H1 (cell line): ENCODE measurements at regions not wholly inside any gene's neighbourhood (a gene's known extent, or its start where the extent isn't known, plus 50 kb on each side); places are given as distances from the start of the nearest gene placed in this dataset.

Source experiments
- CTCF ChIA-PET: fragments of 300-600 bp; sonication (Branson Sonifier 250); formaldehyde crosslinking; loops from one replicate; lab custom pipeline; 2021; ENCODE audit not compliant: partially characterized antibody; lab: Charles Lee
- POLR2A ChIA-PET: fragments of 300-600 bp; sonication (Branson Sonifier 250); formaldehyde crosslinking; loops from one replicate; lab custom pipeline; 2021; ENCODE audit warnings: inconsistent platforms; ENCODE audit not compliant: partially characterized antibody; lab: Charles Lee
- DNase-seq, 2 experiments: peaks; one replicate each; pipeline versions ENCODE4 v3.0.0 to v3.0.0-alpha.2; 2010 to 2022; ENCODE audit warnings: low spot score in 2 of 2, low read depth in 1 of 2, mixed read lengths in 1 of 2
- FAIRE-seq: peaks from 2 replicates; lab custom pipeline; 2011; peaks lifted over from hg19 to GRCh38; lab: Jason Lieb, UNC
- H2AFZ ChIP-seq: 2 replicates; pipeline ENCODE4 v1.8.1; 2012; ENCODE audit warnings: low read length, inconsistent platforms
- H2AK5ac ChIP-seq: 2 replicates; pipeline ENCODE4 v1.6.1; 2013; ENCODE audit warnings: low read depth, low read length
- H2BK120ac ChIP-seq: replicated peaks from 2 replicates; pipeline ENCODE3; 2013; ENCODE audit warnings: low read depth, low read length, inconsistent platforms
- H2BK12ac ChIP-seq: 2 replicates; pipeline ENCODE4 v1.6.1; 2013; ENCODE audit warnings: low read depth, low read length
- H2BK15ac ChIP-seq: 2 replicates; pipeline ENCODE4 v1.6.1; 2013; ENCODE audit warnings: low read length
- H2BK20ac ChIP-seq: 2 replicates; pipeline ENCODE4 v1.6.1; 2013; ENCODE audit warnings: low read length
- H2BK5ac ChIP-seq: 2 replicates; pipeline ENCODE4 v1.6.1; 2013; ENCODE audit warnings: low read depth, low read length
- H3K14ac ChIP-seq: 2 replicates; pipeline ENCODE4 v1.6.1; 2013; ENCODE audit warnings: inconsistent platforms; ENCODE audit not compliant: insufficient read length
- H3K18ac ChIP-seq: 2 replicates; pipeline ENCODE4 v1.6.1; 2013; ENCODE audit warnings: low read length; ENCODE audit errors: extremely low read depth
- H3K23ac ChIP-seq: 2 replicates; pipeline ENCODE4 v1.6.1; 2013; ENCODE audit warnings: inconsistent platforms; ENCODE audit not compliant: insufficient read length
- H3K23me2 ChIP-seq: 2 replicates; pipeline ENCODE4 v1.6.1; 2013; ENCODE audit warnings: low read depth, low read length
- H3K27ac ChIP-seq: 2 replicates; pipeline ENCODE4 v1.6.1; 2011; ENCODE audit warnings: low read depth, low read length, inconsistent platforms
- H3K27me3 ChIP-seq, 4 experiments: replicated peaks in 1 of 4; 1 replicate in 1 of 4; 2 replicates in 3 of 4; pipeline versions ENCODE4 v1.6.1 to v1.8.1; 2011 to 2013; ENCODE audit warnings: low read length in 3 of 4, mild to moderate bottlenecking in 3 of 4, inconsistent platforms in 2 of 4, mixed read lengths in 2 of 4, moderate library complexity in 1 of 4; ENCODE audit not compliant: control insufficient read depth in 3 of 4, insufficient read depth in 3 of 4; ENCODE audit errors: extremely low read depth in 1 of 4
- H3K36me3 ChIP-seq, 4 experiments: 2 replicates each; pipeline versions ENCODE4 v1.6.1 to v1.8.1; 2011 to 2013; ENCODE audit warnings: mild to moderate bottlenecking in 4 of 4, low read length in 3 of 4, moderate library complexity in 2 of 4, control low read depth in 1 of 4, inconsistent platforms in 1 of 4; ENCODE audit not compliant: insufficient read depth in 4 of 4, control insufficient read depth in 2 of 4
- H3K4ac ChIP-seq: replicated peaks from 2 replicates; pipeline ENCODE3; 2013; ENCODE audit warnings: low read length, low read depth, mixed read lengths, inconsistent platforms; ENCODE audit not compliant: insufficient read length
- H3K4me1 ChIP-seq, 4 experiments: replicated peaks in 1 of 4; 1 replicate in 1 of 4; 2 replicates in 3 of 4; pipeline versions ENCODE4 v1.6.1 to v1.8.1; 2011 to 2013; ENCODE audit warnings: low read length in 3 of 4, inconsistent platforms in 2 of 4, mixed read lengths in 1 of 4; ENCODE audit not compliant: insufficient read depth in 4 of 4, control insufficient read depth in 3 of 4
- H3K4me2 ChIP-seq, 2 experiments: 2 replicates each; pipeline versions ENCODE4 v1.6.1 to v1.8.1; 2011 to 2013; ENCODE audit warnings: low read depth in 2 of 2, low read length in 2 of 2, control low read depth in 1 of 2, inconsistent platforms in 1 of 2, mild to moderate bottlenecking in 1 of 2; ENCODE audit not compliant: insufficient read depth in 1 of 2
- H3K4me3 ChIP-seq, 4 experiments: fragments of 200-600, 300-600 bp in 1 of 4; sonication (generic), shearing (Covaris generic), sonication (Bioruptor Twin) in 1 of 4; 2 replicates each; pipeline versions ENCODE4 v1.5.1 to v1.8.1; 2011 to 2016; ENCODE audit warnings: low read length in 4 of 4, low read depth in 3 of 4, control low read depth in 2 of 4, inconsistent platforms in 2 of 4, mild to moderate bottlenecking in 2 of 4, mixed read lengths in 1 of 4, moderate library complexity in 1 of 4; ENCODE audit not compliant: insufficient read depth in 2 of 4; ENCODE audit errors: extremely low read depth in 1 of 4
- H3K56ac ChIP-seq: replicated peaks from 2 replicates; pipeline ENCODE3; 2013; ENCODE audit warnings: low read depth, mild to moderate bottlenecking, mixed read lengths, low read length, inconsistent platforms; ENCODE audit not compliant: insufficient read length
- H3K79me1 ChIP-seq: 2 replicates; pipeline ENCODE4 v1.6.1; 2013; ENCODE audit warnings: low read depth, low read length, control low read depth
- H3K79me2 ChIP-seq, 2 experiments: 2 replicates each; pipeline versions ENCODE4 v1.6.1 to v1.8.1; 2012 to 2013; ENCODE audit warnings: low read length in 2 of 2, mild to moderate bottlenecking in 2 of 2, inconsistent platforms in 1 of 2; ENCODE audit not compliant: insufficient read depth in 2 of 2, control insufficient read depth in 1 of 2
- H3K9ac ChIP-seq, 4 experiments: replicated peaks in 1 of 4; 1 replicate in 1 of 4; 2 replicates in 3 of 4; pipeline versions ENCODE4 v1.6.1 to v1.8.1; 2011 to 2013; ENCODE audit warnings: low read depth in 3 of 4, low read length in 3 of 4, control low read depth in 2 of 4, mild to moderate bottlenecking in 2 of 4, moderate library complexity in 2 of 4, inconsistent platforms in 1 of 4; ENCODE audit errors: extremely low read depth in 1 of 4
- H3K9me3 ChIP-seq, 2 experiments: 2 replicates each; pipeline versions ENCODE4 v1.6.1 to v1.8.1; 2012 to 2013; ENCODE audit warnings: mild to moderate bottlenecking in 2 of 2, moderate library complexity in 2 of 2, control low read depth in 1 of 2, inconsistent platforms in 1 of 2, low read depth in 1 of 2, low read length in 1 of 2, mixed read lengths in 1 of 2; ENCODE audit not compliant: insufficient read depth in 2 of 2
- H4K20me1 ChIP-seq, 2 experiments: replicated peaks in 1 of 2; 2 replicates each; pipeline versions ENCODE3 to v1.8.1; 2011 to 2013; ENCODE audit warnings: inconsistent platforms in 2 of 2, low read length in 2 of 2, mild to moderate bottlenecking in 1 of 2; ENCODE audit not compliant: insufficient read depth in 2 of 2, control insufficient read depth in 1 of 2
- H4K5ac ChIP-seq: 2 replicates; pipeline ENCODE4 v1.6.1; 2013; ENCODE audit warnings: low read length, low read depth, mixed read lengths, inconsistent platforms; ENCODE audit not compliant: insufficient read length
- H4K8ac ChIP-seq: 2 replicates; pipeline ENCODE4 v1.8.0; 2013; ENCODE audit warnings: mild to moderate bottlenecking, moderate library complexity, low read length, inconsistent platforms; ENCODE audit not compliant: insufficient read depth; ENCODE audit errors: extremely low read depth
- H4K91ac ChIP-seq: replicated peaks from 2 replicates; pipeline ENCODE3; 2013; ENCODE audit warnings: low read length, mixed read lengths, inconsistent platforms; ENCODE audit not compliant: insufficient read length
- ASH2L ChIP-seq: fragments of 200-600, 300-600 bp; sonication (generic); IDR thresholded peaks from one replicate; pipeline ENCODE4 v1.7.1; 2017; ENCODE audit warnings: low read length
- BACH1 ChIP-seq: IDR thresholded peaks from 2 replicates; pipeline ENCODE4 v1.6.1; 2012; ENCODE audit warnings: low read length, improper control_type of control experiment
- EGR1 ChIP-seq: IDR thresholded peaks from 2 replicates; pipeline ENCODE4 v1.6.1; 2011; ENCODE audit warnings: low read depth, low read length, borderline replicate concordance
- JUN ChIP-seq: IDR thresholded peaks from 2 replicates; pipeline ENCODE4 v1.6.1; 2011; ENCODE audit warnings: low read depth, mild to moderate bottlenecking, improper control_type of control experiment, low read length
- KDM5A ChIP-seq: fragments of 200-600 bp; IDR thresholded peaks from 2 replicates; pipeline ENCODE4 v1.7.1; 2012; ENCODE audit warnings: mild to moderate bottlenecking, low read length, inconsistent platforms, mixed read lengths
- PHF8 ChIP-seq: fragments of 200-600 bp; sonication (generic); conservative IDR thresholded peaks from 2 replicates; pipeline ENCODE4 v1.7.1; 2012; ENCODE audit warnings: low read depth, mild to moderate bottlenecking, inconsistent platforms, low read length, moderate library complexity
- POLR2A ChIP-seq, 2 experiments: IDR thresholded peaks; 1 replicate in 1 of 2; 2 replicates in 1 of 2; pipeline ENCODE4 v1.6.1; 2011; ENCODE audit warnings: low read depth in 2 of 2, low read length in 2 of 2, mild to moderate bottlenecking in 2 of 2; ENCODE audit errors: control extremely low read depth in 1 of 2
- RXRA ChIP-seq: IDR thresholded peaks from 2 replicates; pipeline ENCODE4 v1.6.1; 2011; ENCODE audit warnings: low read depth, mild to moderate bottlenecking, low read length, moderate library complexity; ENCODE audit not compliant: insufficient read depth
- SIX5 ChIP-seq: IDR thresholded peaks from 2 replicates; pipeline ENCODE4 v1.6.1; 2011; ENCODE audit warnings: mild to moderate bottlenecking, low read depth, low read length
- SP1 ChIP-seq: IDR thresholded peaks from 2 replicates; pipeline ENCODE4 v1.6.1; 2011; ENCODE audit warnings: low read depth, low read length
- WGBS, 2 experiments: shearing (Covaris generic) in 1 of 2; methylation state at CpG; one replicate each; pipeline versions ENCODE4 v1.1.6 to v1.1.7; 2013 to 2015; ENCODE audit warnings: low lambda C conversion rate in 2 of 2, mixed read lengths in 2 of 2, inconsistent platforms in 1 of 2, low coverage in 1 of 2, missing lambda C conversion rate in 1 of 2; ENCODE audit not compliant: insufficient replicate concordance in 2 of 2, insufficient coverage in 1 of 2, insufficient read length in 1 of 2; ENCODE audit errors: extremely low coverage in 1 of 2, missing lambda C conversion rate in 1 of 2; 5-methylcytosine and 5-hydroxymethylcytosine counted together
- TF ChIP-seq, protein P1 (sequence below): IDR thresholded peaks from 2 replicates; pipeline ENCODE4 v1.6.1; 2012; ENCODE audit warnings: inconsistent platforms

DNA sequence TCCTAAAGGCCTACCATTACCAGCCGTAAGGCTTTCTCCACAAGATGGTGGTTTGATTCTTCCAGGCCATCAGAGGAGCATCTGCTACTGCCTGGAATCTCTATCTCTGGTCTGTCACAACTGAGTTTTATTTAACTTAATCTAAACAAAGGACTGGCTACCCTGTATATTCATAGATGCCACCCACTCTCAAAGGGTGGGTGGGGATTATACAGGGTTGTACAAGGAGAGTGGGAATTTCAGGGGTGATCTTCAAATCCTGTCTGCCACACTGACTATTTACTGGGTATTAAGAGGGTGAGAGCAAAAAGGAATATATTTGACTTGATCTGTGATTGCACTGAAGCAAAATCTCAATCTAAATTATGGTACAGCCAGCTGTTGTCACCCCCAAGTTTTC, 253.3 kb downstream of the MBNL1 start:
- peaks cover 5 to 8% (median 6%) of the 10 kb centered on the region in 4 experiments; a peak in 6 of 7 replicates for H3K4me1 ChIP-seq
- H3K56ac ChIP-seq, result no peak overlapping the region
- H4K20me1 ChIP-seq, result no peaks in the 10 kb centered on the region
- no peak overlapping the region for H4K91ac ChIP-seq
- H3K4ac ChIP-seq, result no peak overlapping the region
- no peak overlapping the region for H2BK15ac ChIP-seq
- TF ChIP-seq EGR1, result no peak
- no peak for TF ChIP-seq PHF8
- TF ChIP-seq RXRA, result no peak
- TF ChIP-seq, protein P1, sequence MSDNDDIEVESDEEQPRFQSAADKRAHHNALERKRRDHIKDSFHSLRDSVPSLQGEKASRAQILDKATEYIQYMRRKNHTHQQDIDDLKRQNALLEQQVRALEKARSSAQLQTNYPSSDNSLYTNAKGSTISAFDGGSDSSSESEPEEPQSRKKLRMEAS, result no peak
- no peak for TF ChIP-seq SIX5
- TF ChIP-seq POLR2A (IDR thresholded peaks at IDR 0.05; ENCODE audit: control extremely low read depth in 1 of 2, low read depth in 2 of 2, low read length in 2 of 2), result no peak
- no peak for TF ChIP-seq KDM5A
- TF ChIP-seq ASH2L, result no peak
- TF ChIP-seq BACH1, result no peak
- TF ChIP-seq SP1, result no peak
- TF ChIP-seq JUN, result no peak
- H3K79me1 ChIP-seq, result no peaks in the 10 kb centered on the region
- H2AK5ac ChIP-seq, result no peak overlapping the region
- no peak overlapping the region for H2BK5ac ChIP-seq
- H4K8ac ChIP-seq, result no peak overlapping the region
- no peak overlapping the region for H2BK120ac ChIP-seq
- ChIA-PET CTCF (interaction anchor here (0.6 to 2.0 kb wide), 6 partner anchors 9 to 377 kb away, joined by 3 to 6 read pairs (median 4); no protein-coding TSS in a partner anchor), POLR2A (no interaction called here)
- DNase-seq (no peak), FAIRE-seq (no peak)
- peak overlapping the region; percentile 29; the same call in 1 of the 2 replicates for H2AFZ ChIP-seq
- no peak overlapping the region for H3K9ac ChIP-seq
- H3K18ac ChIP-seq, result no peak overlapping the region
- H3K4me2 ChIP-seq, result no peak overlapping the region
- H3K4me3 ChIP-seq, result no peak overlapping the region
- no peak overlapping the region for H3K23ac ChIP-seq
- H4K5ac ChIP-seq, result no peak overlapping the region
- H3K36me3 ChIP-seq, result no peaks in the 10 kb centered on the region
- H3K23me2 ChIP-seq, result no peaks in the 10 kb centered on the region
- no peak overlapping the region for H2BK20ac ChIP-seq
- no peaks in the 10 kb centered on the region for H3K27me3 ChIP-seq
- H3K79me2 ChIP-seq, result no peaks in the 10 kb centered on the region
- no peak overlapping the region for H3K27ac ChIP-seq
- H3K14ac ChIP-seq, result no peak overlapping the region
- 91% methylated on average over 1 of the region's 1 CpG; no CpG with 5 or more reads in 1 of the 2 experiments for WGBS, 2 experiments
- no peak overlapping the region for H2BK12ac ChIP-seq
- H3K9me3 ChIP-seq, result no peaks in the 10 kb centered on the region
